ENCODE measurements at regions not wholly inside any gene's neighbourhood (a gene's known extent, or its start where the extent isn't known, plus 50 kb on each side); places are given as distances from the start of the nearest gene placed in this dataset.

- H3K4me1 ChIP-seq: no peaks in the 10 kb centered on the region
- H3K4me3 ChIP-seq: no peak overlapping the region
- H3K36me3 ChIP-seq: no peaks in the 10 kb centered on the region
- H3K9me3 ChIP-seq: peaks cover 0 to 20% of the 10 kb centered on the region in 2 donors
- TF ChIP-seq, protein P1, sequence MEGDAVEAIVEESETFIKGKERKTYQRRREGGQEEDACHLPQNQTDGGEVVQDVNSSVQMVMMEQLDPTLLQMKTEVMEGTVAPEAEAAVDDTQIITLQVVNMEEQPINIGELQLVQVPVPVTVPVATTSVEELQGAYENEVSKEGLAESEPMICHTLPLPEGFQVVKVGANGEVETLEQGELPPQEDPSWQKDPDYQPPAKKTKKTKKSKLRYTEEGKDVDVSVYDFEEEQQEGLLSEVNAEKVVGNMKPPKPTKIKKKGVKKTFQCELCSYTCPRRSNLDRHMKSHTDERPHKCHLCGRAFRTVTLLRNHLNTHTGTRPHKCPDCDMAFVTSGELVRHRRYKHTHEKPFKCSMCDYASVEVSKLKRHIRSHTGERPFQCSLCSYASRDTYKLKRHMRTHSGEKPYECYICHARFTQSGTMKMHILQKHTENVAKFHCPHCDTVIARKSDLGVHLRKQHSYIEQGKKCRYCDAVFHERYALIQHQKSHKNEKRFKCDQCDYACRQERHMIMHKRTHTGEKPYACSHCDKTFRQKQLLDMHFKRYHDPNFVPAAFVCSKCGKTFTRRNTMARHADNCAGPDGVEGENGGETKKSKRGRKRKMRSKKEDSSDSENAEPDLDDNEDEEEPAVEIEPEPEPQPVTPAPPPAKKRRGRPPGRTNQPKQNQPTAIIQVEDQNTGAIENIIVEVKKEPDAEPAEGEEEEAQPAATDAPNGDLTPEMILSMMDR (IDR thresholded peaks at IDR 0.05): no peak
- no peak overlapping the region for H3K27ac ChIP-seq
- DNase-seq (ENCODE audit: low spot score): no peak
- H3K27me3 ChIP-seq: no peaks in the 10 kb centered on the region
These were observed 248.1 kb downstream of the CD109 start for GRCh38 chr6:73943930-73944652.

DNA sequence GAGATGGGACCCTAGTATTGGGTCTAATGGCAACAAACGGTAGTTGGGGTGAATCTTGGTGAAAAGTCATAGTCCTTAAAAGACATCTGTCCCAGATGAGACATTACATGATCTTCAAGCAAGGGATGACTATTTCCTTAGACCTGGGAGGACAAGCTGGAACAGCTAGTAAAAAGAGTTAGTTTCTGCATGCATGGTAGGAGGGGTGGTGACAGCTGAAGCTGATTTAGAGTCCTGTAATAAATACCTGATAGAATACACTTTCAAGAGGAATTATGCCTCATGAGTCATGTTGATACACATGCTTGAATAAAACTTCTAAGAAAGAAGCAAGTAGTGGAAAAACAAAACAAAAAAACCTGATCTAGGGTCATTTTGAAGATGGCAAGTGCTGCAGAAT is 247.4 kb downstream of the CD109 start:
- H3K9me3 ChIP-seq: peaks cover 0 to 20% of the 10 kb centered on the region in 2 donors
- H3K27me3 ChIP-seq: no peaks in the 10 kb centered on the region
- H3K4me3 ChIP-seq: no peak overlapping the region
- no peak for DNase-seq (ENCODE audit: low spot score)
- H3K27ac ChIP-seq: no peak overlapping the region
- TF ChIP-seq, protein P1 (IDR thresholded peaks at IDR 0.05): no peak
- H3K4me1 ChIP-seq: no peaks in the 10 kb centered on the region
- H3K36me3 ChIP-seq: no peaks in the 10 kb centered on the region

DNA sequence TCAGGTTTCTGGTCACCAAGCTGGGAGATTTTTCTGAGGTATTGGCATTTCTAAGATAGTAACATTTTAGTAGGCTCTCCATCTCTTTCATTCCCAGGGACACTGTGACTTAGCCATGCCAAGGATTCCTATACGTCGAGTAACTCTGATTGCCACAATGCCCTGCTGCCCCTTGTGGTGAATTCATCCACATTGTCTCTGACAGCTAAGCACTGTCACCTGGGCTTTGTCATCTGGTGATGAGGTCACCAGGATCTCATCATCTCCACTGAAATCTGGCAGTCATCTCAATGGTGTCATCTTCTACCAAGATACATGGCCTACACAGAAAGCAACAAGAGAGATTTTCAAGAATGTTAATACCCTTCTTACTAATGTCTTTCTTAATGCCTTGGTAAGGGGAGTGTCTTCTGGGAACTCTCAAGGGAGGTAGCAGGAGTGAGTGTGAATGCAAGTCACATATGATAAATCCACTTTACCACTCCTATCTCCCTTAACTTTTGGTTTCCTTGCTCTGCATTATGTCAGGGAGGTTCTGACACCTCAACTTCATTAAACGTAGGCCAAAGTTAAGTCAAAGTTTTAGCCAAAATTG is 246.7 kb downstream of the CD109 start:
- H3K27me3 ChIP-seq: no peaks in the 10 kb centered on the region
- H3K9me3 ChIP-seq: peaks cover 0 to 16% of the 10 kb centered on the region in 2 donors
- H3K4me1 ChIP-seq: no peaks in the 10 kb centered on the region
- no peak overlapping the region for H3K27ac ChIP-seq
- TF ChIP-seq, protein P1 (IDR thresholded peaks at IDR 0.05): no peak
- H3K4me3 ChIP-seq: no peak overlapping the region
- H3K36me3 ChIP-seq: no peaks in the 10 kb centered on the region
- DNase-seq (ENCODE audit: low spot score): no peak

DNA sequence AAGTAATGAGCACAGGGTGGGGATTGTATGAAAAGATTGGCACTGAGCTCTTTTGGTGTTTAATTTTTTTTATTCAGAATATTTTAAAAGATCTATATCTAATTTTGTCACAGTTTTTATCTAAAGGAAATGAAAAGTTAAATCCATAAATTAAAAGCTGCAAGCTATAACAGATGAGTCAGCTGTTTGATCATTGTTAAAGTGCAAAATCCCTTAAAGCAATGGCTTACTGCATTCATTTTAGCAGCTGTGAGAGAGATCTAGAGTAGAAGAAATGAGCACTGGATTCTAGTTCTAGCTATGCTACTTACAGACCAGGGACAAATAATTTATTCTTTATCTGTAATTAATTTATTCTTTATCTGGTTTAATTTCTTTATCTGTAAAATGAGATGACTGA is 245.9 kb downstream of the CD109 start:
- no peak for DNase-seq (ENCODE audit: low spot score)
- Histone ChIP-seq H3K27me3 (no peaks in the 10 kb centered on the region), H3K9me3 (peaks cover 0 to 9% of the 10 kb centered on the region in 2 donors), H3K4me3 (no peak overlapping the region), H3K36me3 (no peaks in the 10 kb centered on the region), H3K4me1 (no peaks in the 10 kb centered on the region), H3K27ac (no peak overlapping the region)
- TF ChIP-seq, protein P1 (IDR thresholded peaks at IDR 0.05): no peak

GRCh38 chr6:73937805-73938204 is 241.8 kb downstream of the CD109 start:
- no peaks in the 10 kb centered on the region for H3K9me3 ChIP-seq
- no peak overlapping the region for H3K4me3 ChIP-seq
- H3K4me1 ChIP-seq: no peaks in the 10 kb centered on the region

More at GRCh38 chr6:73937805-73938204, 241.8 kb downstream of the CD109 start:
- no peaks in the 10 kb centered on the region for H3K36me3 ChIP-seq
- DNase-seq (ENCODE audit: low spot score): no peak
- TF ChIP-seq, protein P1 (IDR thresholded peaks at IDR 0.05): no peak
- no peak overlapping the region for H3K27ac ChIP-seq
- no peaks in the 10 kb centered on the region for H3K27me3 ChIP-seq
